HG02973 (cell line): ENCODE measurements at regions not wholly inside any gene's neighbourhood (a gene's known extent, or its start where the extent isn't known, plus 50 kb on each side); places are given as distances from the start of the nearest gene placed in this dataset.
"Not testable (repeated sequence)": the region's sequence is repeated elsewhere in the genome, so short reads cannot be mapped to it uniquely, and the experiment has no call there.

Experiments
- ATAC-seq: cut with Tn5 transposase; IDR thresholded peaks from one replicate; pipeline ENCODE4 v1.9.1; 2021; ENCODE audit warnings: moderate library complexity; ENCODE audit not compliant: unreplicated experiment

DNA sequence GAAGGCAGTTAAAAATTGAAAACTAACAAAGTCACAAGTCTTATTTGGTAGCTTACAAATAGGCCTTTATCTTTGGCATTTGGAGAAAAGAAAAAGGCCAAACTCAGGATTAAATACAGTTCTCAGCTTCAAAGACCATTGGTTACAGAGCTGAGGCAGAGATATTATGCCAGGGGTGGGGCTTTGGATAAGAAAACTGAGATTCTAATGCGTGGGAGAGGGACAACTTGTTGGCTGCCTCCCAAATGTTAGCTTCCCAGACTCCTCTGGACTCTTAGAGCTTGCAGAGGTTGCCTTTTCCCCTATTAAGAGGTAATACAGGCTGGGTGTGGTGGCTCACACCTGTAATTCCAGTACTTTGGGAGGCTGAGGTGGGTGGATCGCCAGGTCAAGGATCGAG is 231.8 kb downstream of the SQOR start:
- no peak for ATAC-seq

DNA sequence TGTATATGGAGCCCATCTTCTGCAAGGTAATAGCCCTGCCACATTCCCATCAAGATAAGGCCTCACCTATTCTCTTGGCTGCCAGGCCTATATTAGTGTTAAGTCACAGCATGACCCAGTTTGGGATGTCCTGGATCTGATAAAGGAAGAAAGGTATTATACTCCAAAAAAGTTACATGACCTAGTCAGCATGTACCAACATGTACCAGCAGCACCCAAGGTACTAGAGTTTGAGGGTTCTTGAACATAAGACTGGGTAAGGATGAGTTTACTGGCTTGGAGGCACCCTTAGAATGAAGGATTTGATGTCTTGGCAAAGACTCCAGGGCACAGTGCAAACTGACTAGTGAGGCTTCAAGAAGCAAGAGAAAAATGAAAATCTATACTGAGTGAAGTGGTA is 232.5 kb downstream of the SQOR start:
- no peak for ATAC-seq

DNA sequence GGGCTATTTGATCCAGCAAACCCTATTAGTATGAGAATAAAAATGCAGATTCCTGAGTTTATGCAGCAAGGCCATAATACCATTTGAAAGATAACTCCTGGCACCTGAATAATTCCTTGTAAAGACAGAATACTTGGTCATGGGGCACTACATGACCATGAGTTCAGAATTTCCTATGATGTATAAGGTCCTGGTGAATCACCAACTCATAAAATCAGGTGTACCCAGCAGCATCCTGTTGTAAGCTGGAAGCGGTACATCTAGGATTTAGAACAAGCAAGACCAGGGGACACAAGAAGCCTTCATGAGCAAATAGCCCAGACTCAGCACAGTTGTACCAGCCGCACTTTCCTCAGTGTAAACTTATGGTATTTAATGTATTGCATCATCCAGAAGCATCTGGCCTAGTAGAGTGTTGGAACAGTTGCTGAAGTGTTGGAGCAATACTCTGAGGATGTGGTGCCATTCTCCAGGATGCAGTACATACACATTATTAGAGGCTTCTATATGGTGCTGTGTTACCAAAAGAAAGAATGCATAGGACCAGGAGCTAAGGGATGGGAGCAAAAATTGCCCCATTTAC is 233.4 kb downstream of the SQOR start:
- ATAC-seq, result no peak

DNA sequence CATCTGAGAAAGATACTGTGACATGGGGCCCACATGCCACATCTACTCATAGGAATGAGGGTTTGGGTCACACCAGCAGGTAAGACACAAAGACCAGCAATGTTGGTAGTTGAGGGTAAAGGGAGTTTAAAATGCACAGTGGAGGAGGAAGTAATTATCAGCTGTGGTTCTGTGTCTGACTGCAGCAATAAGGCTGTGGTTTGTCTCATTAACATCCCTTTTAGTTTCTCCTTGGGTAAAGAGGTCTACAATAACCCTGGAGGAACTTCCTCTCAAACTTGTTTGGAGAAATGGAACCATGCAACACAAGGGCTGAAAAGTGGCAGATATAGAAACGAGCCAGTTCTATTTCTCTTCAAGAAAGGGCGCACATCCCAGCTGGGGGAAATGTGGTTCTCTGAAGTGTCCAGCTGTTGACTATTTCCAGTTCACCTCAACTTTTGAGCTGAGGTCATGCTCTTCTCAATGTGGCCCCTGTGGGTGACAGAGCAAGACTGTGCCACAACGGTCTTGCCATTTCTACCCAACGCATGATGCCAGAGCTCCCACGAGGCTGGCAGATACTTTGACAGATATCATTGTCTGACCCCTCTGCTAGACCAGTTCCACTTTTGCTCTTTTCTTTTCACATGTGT is 234.3 kb downstream of the SQOR start:
- ATAC-seq, result no peak

DNA sequence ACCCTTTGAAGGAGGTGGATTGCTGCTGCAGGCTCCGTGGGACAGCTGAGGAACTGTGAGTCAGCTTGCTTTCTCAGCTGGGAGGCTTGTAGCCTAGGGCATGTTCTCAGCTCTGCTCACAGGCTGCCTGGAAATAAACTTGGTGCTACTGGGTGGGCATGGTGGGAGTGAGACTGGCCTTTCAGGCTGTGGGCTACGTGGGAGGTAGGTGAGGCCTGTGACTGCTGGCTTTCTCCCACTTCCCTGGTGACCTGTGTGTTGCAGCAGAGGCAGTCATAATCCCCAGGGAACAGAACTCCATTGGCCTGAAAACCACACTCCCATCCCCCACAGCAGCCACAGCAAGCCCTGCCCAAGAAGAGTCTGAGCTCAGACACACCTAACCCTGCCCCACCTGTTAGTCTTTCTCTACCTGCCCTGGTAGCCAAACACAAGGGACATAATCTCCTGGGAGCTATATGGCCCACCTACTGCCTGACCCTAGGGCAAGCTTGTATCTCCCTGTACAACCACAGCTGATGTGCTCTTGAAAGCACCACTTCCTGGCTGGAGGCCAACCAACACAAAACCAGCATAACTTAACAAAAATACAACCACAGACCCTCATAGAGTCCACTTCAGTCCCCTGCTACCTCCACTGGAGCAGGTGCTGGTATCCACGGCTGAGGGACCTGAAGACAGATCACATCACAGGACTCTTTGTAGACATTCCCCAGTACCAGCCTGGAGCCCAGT is 236.5 kb downstream of the SQOR start:
- no peak for ATAC-seq

DNA sequence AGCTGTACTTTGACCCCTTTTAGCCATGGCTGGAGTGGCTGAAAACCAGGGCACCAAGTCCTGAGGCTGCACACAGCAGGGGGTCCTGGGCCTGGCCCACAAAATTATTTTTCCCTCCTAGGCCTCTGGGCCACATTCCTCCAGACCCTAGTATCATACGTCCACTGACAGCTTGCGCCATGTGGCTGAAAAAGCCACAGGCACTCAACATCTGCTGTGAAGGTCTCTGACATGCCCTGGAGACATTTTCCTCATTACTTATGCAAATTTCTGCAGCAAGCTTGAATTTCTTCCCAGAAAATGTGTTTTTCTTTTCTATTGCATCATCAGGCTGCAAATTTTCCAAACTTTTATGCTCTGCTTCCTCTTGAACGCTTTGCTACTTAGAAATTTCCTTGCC is 239.0 kb downstream of the SQOR start:
- ATAC-seq, result no peak

DNA sequence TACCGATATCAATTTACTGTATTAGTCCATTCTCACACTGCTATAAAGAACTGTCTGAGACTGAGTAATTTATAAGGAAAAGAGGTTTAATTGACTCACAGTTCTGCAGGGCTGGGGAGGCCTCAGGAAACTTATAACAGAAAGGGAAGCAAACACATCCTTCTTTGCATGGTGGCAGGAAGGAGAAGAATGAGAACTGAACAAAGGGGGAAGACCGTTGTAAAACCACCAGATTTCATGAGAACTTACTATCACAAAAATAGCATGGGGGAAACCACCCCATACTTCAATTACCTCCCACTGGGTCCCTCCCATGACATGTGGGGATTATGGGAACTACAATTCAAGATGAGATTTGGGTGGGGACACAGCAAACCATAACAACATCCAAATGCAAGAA is 239.7 kb downstream of the SQOR start:
- ATAC-seq, result not testable (repeated sequence)

DNA sequence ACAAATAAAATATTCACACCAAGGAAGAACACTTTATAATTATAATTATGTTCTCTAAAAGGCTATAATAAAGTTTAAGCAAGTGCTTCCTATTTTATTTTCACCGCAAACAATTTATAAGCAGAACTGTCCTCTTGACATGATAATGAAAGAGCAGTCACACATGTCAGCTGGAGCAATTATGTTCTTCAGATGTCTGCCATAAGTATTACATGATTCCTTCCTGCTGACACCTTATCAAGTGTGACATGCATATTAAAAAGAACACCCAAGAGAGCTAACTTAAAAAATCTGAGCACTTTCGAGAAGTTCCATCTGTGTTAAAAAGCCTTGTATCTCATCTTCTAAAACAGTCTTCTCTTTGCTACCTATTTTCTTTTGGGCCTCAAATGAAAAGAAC is 249.5 kb downstream of the SQOR start:
- no peak for ATAC-seq

DNA sequence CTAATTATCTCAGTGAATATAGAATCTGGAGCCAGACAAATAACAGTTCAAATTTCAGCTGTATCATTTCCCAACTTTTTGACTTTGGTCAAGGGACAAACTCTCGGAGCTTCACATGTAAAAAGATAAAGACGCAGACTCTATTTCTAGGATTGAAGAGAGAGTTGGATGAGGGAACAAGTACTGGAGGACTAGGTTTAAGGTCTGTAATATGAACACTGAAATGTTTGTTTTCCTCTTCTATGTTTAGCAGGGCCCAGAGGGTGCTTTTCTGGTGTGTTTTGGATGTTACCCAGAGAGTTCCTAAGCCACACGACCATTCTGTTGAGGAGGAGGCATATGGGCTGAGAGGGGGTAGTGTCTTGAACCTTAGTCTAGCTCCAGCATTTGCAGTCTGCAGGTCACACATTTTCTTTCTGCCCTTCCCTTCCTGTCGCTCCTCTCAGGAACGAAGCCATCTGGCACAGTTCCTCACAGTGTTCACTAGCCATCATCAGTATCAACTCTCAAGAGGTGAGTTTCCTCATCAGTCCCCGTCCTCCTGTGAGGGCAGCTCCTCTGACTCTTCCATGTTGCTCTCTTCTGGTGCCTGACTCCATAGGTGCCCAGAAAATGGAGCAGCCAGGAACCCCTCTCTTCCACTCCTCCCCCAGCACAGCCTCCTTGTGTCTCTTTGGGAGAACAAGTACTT is 250.1 kb downstream of the SQOR start:
- ATAC-seq, result no peak

DNA sequence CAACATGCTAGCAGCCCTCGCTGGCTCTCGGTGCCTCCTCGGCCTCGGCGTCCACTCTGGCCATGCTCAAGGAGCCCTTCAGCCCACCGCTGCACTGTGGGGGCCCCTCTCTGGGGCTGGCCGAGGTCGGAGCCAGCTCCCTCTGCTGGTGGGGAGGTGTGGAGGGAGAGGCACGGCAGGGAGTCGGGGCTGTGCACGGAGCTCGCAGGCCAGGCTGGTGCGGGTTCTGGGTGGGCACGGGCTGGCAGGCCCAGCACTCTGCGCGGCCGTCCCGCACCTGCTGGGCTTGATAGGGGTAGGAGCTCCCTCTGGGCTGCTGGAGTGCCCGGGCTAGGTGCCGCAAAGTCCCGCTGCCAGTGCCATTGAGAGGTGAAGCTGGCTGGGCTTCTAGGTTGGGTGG is 251.0 kb downstream of the SQOR start:
- no peak for ATAC-seq

DNA sequence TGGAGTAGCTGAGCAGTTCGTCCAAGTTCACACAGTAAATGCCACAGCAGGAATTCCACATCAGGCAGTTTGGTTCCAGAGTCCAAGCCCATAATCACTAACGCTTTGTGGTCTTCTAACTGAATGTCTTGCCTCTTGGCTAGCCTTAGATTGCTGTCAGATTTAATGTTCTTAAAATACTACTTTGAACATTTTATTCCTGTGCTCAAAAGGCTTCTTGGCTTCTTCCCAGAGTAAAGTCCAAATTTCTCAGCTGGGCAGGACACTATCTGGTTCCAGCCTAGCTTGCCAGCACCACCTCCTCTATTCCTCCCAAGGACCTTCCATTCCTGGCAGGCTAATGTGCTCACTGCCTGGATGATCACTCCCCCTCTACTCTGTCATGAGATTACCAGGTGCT is 256.9 kb downstream of the SQOR start:
- no peak for ATAC-seq

DNA sequence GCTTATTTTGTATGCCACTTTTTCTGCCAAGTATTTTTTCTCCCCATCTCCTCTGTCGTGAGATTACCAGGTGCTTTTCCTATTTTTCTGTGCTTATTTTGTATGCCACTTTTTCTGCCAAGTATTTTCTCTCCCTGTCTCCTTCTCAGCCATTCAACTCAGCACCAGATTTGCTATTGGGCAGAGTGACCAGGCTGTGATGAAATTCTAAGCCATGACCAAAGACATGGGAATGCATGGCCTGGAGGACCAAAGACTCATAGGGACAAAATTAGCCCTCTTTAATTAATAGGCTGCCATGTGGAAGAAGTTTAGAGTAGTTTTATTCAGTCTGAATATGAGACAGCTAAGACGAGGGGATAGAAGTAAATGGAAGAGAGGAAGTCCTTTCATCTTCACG is 257.4 kb downstream of the SQOR start:
- no peak for ATAC-seq

DNA sequence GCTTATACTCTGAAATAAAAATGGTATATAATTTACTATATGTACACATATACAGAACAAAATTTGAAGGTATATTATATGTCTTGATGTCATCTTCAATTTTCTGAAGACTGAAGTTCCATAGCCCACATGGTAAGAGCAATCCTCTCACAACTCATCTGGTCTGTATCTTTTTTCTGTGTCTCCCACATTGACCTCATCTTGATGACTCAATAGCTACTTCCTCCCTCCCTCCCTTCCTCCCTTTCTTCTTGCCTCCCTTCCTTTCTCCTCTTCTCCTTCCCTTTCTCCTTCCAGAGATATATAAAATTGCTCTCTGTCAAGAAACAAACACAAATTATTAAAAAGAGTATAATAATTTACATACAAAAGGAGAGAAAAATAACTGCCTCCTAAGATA is 268.5 kb downstream of the SQOR start:
- ATAC-seq, result no peak

DNA sequence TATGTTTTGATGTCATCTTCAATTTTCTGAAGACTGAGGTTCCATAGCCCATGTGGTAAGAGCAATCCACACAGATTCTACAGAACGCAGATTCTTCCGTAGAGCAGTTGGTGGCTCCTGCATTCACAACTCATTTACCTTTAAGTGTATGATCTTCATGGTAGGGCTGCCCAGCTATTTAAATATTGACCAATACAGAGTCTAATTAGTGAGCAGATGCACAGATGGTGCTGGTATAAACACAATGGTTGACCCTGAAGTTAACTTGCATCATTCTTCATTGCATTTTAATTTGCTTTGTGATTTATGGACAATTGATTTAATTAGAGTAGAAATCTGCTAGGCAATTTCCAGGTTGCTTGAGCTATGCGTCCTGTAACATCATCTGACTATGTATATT is 269.2 kb downstream of the SQOR start:
- ATAC-seq, result no peak

DNA sequence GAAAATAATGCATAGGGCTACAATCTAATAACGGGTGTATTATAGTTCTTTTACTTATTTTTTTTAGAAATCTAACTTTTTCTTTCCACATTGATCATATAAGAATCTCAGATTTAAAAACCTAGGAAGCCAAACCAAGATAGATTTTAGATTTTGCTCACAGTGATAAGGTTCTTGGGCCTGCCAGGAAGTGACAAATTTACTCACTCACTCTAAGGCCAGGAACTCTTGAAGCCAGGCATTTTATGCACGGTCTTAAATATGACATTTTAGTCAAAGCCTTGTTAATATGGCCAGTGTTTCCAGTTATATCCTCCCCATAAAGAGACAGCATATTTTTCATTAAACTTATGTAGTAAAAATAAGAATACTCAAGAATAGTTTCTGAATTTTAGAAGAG is 271.4 kb downstream of the SQOR start:
- ATAC-seq, result no peak

DNA sequence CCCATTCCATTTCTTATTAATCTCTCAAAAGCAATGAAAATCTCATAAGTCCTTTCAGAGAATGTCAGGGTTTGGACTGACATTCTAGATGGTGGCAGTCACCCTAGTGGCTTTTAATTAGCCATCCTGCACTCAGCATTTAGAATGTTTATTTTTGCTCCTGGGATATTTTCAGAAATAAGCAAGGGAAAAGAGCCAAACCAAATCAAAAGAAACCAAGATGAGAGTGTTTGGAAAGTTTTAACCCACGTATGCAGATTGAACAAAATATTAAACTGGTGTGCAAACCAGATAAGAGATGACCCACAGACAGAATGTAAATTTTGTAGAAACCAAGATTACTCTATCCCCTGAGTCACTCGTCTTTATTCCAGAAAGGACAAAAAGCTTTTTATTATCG is 275.8 kb downstream of the SQOR start:
- no peak for ATAC-seq

DNA sequence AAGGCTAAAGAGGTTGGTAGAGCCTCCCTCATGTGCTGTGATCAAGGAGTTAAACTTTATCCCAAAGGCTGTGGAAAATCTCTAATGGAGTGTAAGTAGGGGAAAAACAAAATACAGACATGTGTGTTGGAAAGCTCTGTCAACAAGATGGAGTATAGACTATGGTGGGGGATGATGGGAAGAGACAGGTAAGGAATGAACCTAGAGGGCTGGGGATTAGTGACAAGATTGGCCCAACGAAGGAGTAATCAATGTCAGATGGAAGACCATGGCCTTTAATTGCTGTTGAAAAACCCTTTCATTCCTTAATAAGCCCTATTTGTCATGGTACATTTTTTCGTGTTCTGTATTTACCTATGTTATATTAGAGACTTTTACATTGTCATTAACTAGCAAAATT is 278.6 kb downstream of the SQOR start:
- no peak for ATAC-seq

DNA sequence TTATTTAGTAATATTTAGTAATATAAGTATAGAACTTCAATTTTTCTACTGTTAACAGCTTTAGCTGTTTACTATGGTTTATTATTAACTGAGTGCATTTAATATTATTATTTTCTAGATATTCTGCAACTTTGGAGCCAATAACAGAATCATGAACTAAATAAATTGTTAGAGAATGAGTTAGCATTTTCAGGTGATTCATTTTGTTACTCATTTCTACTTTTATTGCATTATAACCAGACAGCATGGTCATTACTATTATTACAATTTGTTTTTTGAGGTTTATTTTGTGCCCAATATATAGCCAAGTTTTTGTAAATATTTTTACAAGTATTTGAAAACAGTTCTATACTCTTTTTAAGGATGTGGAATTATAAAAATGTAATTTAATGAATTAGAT is 279.6 kb downstream of the SQOR start:
- ATAC-seq, result no peak

DNA sequence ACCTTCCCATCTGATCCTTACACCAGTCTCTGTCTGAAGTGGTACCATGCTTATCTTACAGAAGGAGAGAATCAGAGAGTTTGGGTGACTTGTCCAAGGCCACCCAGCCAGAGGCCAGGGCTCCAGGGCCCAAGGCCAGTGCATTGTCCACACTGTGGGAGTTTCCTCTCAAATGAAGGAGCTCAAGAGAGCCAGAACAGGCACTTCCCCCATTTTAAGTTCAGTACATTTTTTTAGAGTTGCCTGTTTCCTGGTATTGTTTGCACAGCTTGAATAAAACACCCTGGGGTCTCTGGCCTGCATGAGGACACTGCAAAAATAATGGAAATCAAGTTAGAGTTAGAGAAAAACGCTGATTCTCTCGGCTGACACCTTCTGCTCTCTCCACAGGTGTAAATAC is 284.0 kb downstream of the SQOR start:
- ATAC-seq, result no peak

DNA sequence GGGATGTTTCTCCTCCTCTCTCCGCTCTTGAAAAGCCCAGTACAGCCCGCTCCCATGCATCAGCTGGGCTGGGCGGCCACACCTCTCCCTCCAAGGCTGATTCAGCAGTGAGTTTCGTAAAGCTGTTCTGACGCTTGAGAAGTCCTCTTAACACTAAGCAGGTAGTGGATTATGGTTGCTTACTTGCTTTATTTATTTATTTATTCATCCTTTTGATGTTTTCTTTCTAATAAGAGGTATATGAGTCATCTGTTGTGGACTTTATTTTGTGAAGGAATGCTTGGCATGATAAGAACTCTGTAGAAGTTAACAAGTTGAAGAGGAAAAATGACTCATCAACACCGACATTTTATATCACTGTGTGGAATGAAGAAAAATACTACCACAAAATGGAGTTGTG is 285.0 kb downstream of the SQOR start:
- ATAC-seq, result no peak

DNA sequence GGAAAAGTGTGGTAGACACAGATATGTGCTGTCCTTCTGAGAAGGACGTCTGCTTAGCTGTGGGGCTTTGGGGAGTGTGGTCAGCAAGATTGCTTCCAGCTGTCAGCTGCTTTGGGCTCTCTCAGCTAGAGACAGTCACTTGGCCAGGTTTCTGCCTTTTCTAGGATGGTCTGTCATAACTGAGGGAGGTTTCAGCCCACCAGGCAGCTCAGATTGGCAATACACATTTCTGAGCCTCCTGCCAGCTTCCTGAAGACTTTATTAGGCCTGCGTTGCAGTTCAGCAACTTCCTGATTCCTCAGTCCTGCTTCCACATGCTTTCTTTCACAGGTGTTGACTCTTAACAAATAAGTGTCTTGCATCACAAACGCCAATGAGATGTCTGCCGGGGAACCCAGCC is 286.5 kb downstream of the SQOR start:
- no peak for ATAC-seq

DNA sequence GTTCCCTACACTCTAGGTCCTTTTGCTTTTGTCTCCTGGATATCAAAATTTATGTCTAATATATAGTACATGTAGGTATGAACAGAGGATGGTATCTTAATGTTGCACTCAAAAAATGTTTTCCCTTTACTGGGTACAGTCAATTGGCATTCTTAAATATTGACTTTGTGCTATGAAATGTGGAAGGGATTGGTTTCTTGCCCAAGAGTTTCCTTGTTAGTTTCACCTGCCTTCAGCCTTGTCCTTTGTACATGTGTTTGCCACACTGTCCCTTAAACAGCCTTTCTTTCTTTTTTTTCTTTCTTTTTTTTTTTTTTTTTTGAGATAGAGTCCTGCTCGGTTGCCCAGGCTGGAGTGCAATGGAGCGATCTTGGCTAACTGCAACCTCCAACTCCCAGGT is 287.1 kb downstream of the SQOR start:
- no peak for ATAC-seq
